CD4-positive, alpha-beta memory T cell (primary cell): ENCODE measurements at regions not wholly inside any gene's neighbourhood (a gene's known extent, or its start where the extent isn't known, plus 50 kb on each side); places are given as distances from the start of the nearest gene placed in this dataset.

Source experiments
- CTCF ChIA-PET: fragments of 350-600 bp; sonication (Branson Sonifier 250); formaldehyde crosslinking; loops from one replicate; lab custom pipeline; 2021; ENCODE audit warnings: inconsistent platforms; ENCODE audit not compliant: partially characterized antibody; lab: Charles Lee
- POLR2A ChIA-PET: fragments of 350-600 bp; sonication (Branson Sonifier 250); formaldehyde crosslinking; loops from one replicate; lab custom pipeline; 2021; ENCODE audit not compliant: partially characterized antibody; lab: Charles Lee
- DNase-seq, 5 donors: peaks; one replicate each; pipeline versions ENCODE4 v3.0.0 to v3.0.0-alpha.2; 2020 to 2022; ENCODE audit warnings: mixed read lengths in 1 of 5
- H3K27ac ChIP-seq: one replicate; pipeline ENCODE4 v1.7.0; 2013; ENCODE audit warnings: low read depth, low read length
- H3K27me3 ChIP-seq: 2 replicates; pipeline ENCODE4 v1.7.0; 2013; ENCODE audit warnings: mild to moderate bottlenecking, low read length, moderate library complexity; ENCODE audit not compliant: insufficient read depth
- H3K36me3 ChIP-seq: 2 replicates; pipeline ENCODE4 v1.7.0; 2013; ENCODE audit warnings: mild to moderate bottlenecking, low read length, moderate library complexity; ENCODE audit not compliant: insufficient read depth
- H3K4me1 ChIP-seq: 2 replicates; pipeline ENCODE4 v1.7.0; 2013; ENCODE audit warnings: mild to moderate bottlenecking, low read length, moderate library complexity; ENCODE audit not compliant: insufficient read depth
- H3K4me3 ChIP-seq, 2 donors: one replicate each; pipeline ENCODE4 v1.7.0; 2013; ENCODE audit warnings: low read length in 2 of 2, mild to moderate bottlenecking in 1 of 2
- H3K9me3 ChIP-seq, 2 donors: one replicate each; pipeline ENCODE4 v1.7.0; 2013; ENCODE audit warnings: low read length in 2 of 2, control low read depth in 1 of 2; ENCODE audit not compliant: control insufficient read depth in 1 of 2
- H3K27ac Mint-ChIP-seq, 7 donors: one replicate each; pipeline ENCODE4 v1.8.0; 2020 to 2021; ENCODE audit warnings: mixed read lengths in 7 of 7, mild to moderate bottlenecking in 6 of 7, inconsistent platforms in 3 of 7, moderate library complexity in 3 of 7
- H3K27me3 Mint-ChIP-seq, 2 donors: one replicate each; pipeline ENCODE4 v1.8.0; 2020 to 2021; ENCODE audit warnings: mixed read lengths in 2 of 2
- H3K36me3 Mint-ChIP-seq, 2 donors: one replicate each; pipeline ENCODE4 v1.8.0; 2020 to 2021; ENCODE audit warnings: mixed read lengths in 2 of 2, inconsistent platforms in 1 of 2, mild to moderate bottlenecking in 1 of 2
- H3K4me1 Mint-ChIP-seq, 4 donors: one replicate each; pipeline ENCODE4 v1.8.0; 2020 to 2021; ENCODE audit warnings: mixed read lengths in 4 of 4, mild to moderate bottlenecking in 1 of 4
- H3K4me3 Mint-ChIP-seq, 8 donors: one replicate each; pipeline ENCODE4 v1.8.0; 2020 to 2021; ENCODE audit warnings: mixed read lengths in 8 of 8, mild to moderate bottlenecking in 7 of 8, moderate library complexity in 6 of 8, inconsistent platforms in 3 of 8
- H3K9me3 Mint-ChIP-seq, 8 donors: one replicate each; pipeline ENCODE4 v1.8.0; 2020 to 2021; ENCODE audit warnings: mixed read lengths in 8 of 8, mild to moderate bottlenecking in 5 of 8, inconsistent platforms in 3 of 8, moderate library complexity in 1 of 8
- intact Hi-C: fragments of 100-400 bp; cut with micrococcal nuclease; formaldehyde crosslinking; loops from one replicate; pipeline ENCODE4 v1.15.1; 2023

DNA sequence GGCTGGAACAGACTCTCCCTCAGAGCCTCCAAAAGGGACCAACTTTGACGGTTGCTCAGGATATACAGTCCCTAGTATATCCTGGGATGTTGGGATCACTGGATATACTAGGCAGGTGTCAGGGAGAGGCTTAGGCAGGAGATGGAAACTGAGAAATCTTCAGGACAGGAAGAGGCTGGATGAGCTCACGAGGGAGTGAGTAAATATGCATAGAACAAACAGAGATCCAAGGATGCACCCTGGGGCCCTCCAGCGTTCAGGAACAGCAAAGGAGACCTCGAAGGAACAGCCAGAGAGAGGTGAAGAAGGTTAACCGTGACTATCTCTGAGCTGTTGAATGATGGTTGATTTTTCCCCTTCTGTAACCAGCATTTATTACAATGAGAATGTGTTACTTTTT lies 191.3 kb downstream of the BMP7 start:
- Histone ChIP-seq H3K36me3 (no peaks in the 10 kb centered on the region), H3K4me1 (no peaks in the 10 kb centered on the region), H3K9me3 (no peaks in the 10 kb centered on the region), H3K27me3 (peaks cover 10% of the 10 kb centered on the region), H3K4me3 (no peak overlapping the region), H3K27ac (no peak overlapping the region)
- H3K4me1 Mint-ChIP-seq = peaks cover 0 to 10% (median 3%) of the 10 kb centered on the region in 4 donors
- no peak for DNase-seq
- H3K27ac Mint-ChIP-seq = no peak overlapping the region
- ChIA-PET CTCF (no interaction called here), POLR2A (no interaction called here)
- H3K9me3 Mint-ChIP-seq = peaks cover 4 to 37% (median 23%) of the 10 kb centered on the region in 8 donors
- peaks cover 14 to 16% of the 10 kb centered on the region in 2 donors for H3K27me3 Mint-ChIP-seq
- no peak overlapping the region for H3K4me3 Mint-ChIP-seq
- intact Hi-C loops = no loop called here
- H3K36me3 Mint-ChIP-seq = no peaks in the 10 kb centered on the region

DNA sequence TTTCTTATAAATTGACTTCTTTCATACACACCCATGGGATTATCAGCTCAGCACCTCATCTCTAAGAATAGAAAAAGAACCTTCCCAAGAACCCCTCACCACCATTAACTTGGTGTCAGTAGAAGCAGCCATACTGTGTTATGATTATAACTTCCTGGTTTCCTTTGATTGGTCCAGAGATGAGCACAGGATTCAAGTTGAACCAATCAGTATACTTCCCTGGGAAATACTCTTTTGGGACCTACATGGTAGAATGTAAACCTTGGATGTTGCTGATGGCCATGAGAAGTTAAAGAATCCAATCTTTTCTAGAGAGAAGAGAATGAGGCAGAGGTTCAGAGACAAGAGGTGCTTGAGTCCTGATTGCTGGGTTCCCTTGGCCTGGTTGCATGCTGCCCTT lies 190.8 kb downstream of the BMP7 start:
- Histone ChIP-seq H3K36me3 (no peaks in the 10 kb centered on the region), H3K9me3 (no peaks in the 10 kb centered on the region), H3K4me3 (no peak overlapping the region), H3K27me3 (peaks cover 8% of the 10 kb centered on the region), H3K4me1 (no peaks in the 10 kb centered on the region), H3K27ac (no peak overlapping the region)
- Mint-ChIP-seq H3K27me3 (peaks cover 13 to 14% of the 10 kb centered on the region in 2 donors), H3K36me3 (no peaks in the 10 kb centered on the region), H3K4me3 (no peak overlapping the region), H3K27ac (no peak overlapping the region), H3K9me3 (peaks cover 4 to 41% (median 27%) of the 10 kb centered on the region in 8 donors), H3K4me1 (peaks cover 0 to 10% (median 3%) of the 10 kb centered on the region in 4 donors)
- CTCF ChIA-PET = no interaction called here
- POLR2A ChIA-PET = no interaction called here
- no peak for DNase-seq
- intact Hi-C loops = no loop called here

DNA sequence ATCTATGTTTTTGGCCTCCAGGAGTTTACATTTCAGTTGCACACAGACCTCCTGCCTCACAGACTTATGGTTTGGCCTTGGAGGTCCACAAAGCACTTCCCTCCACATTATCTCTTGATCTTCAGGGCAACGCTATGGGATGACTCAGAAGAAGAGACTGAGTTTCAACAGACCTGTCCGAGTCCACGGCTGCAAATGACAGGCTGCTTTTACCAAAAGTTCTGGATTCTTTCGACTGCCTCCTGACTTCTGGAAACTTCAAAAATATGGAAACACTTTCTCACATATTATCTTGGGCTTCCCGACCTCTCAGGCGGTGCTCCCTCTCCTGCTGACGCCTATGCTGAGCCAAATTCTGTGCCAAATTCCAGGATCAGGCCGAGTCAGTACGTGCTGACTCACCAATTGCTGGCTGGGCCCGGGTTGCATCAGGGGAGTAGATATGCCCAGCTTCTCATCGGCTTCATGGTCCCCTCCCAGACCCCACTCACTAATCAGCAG lies 190.2 kb downstream of the BMP7 start:
- ChIA-PET CTCF (no interaction called here), POLR2A (no interaction called here)
- Histone ChIP-seq H3K27ac (no peak overlapping the region), H3K27me3 (peaks cover 7% of the 10 kb centered on the region), H3K9me3 (no peaks in the 10 kb centered on the region), H3K4me1 (no peaks in the 10 kb centered on the region), H3K36me3 (no peaks in the 10 kb centered on the region), H3K4me3 (no peak overlapping the region)
- H3K4me1 Mint-ChIP-seq = peaks cover 0 to 7% (median 2%) of the 10 kb centered on the region in 4 donors
- H3K4me3 Mint-ChIP-seq = no peak overlapping the region
- intact Hi-C loops = no loop called here
- peaks cover 10 to 11% of the 10 kb centered on the region in 2 donors for H3K27me3 Mint-ChIP-seq
- no peaks in the 10 kb centered on the region for H3K36me3 Mint-ChIP-seq
- peaks cover 4 to 44% (median 27%) of the 10 kb centered on the region in 8 donors for H3K9me3 Mint-ChIP-seq
- no peak overlapping the region for H3K27ac Mint-ChIP-seq
- no peak for DNase-seq

DNA sequence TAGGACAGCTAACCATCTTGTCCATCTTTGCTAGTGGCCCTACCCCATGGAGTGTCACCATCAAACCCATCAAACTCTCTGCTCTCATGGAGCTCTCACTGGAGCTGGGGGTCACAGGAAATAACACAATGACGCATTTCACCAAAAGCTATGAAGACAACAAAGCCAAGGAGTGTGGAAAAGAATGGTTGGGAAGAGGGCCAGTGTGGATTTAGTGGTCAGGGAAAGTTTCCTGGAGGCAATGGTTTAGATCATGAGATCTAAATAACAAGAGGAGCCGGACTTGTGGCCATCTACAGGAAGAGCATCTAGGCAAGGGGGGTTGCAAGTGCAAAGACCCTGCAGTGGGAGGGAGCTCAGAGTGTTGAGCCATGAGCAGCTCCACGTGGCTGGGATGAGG lies 189.5 kb downstream of the BMP7 start:
- intact Hi-C loops = no loop called here
- H3K27me3 Mint-ChIP-seq = peaks cover 4 to 9% of the 10 kb centered on the region in 2 donors
- no peaks in the 10 kb centered on the region for H3K4me1 Mint-ChIP-seq
- H3K36me3 Mint-ChIP-seq = no peaks in the 10 kb centered on the region
- CTCF ChIA-PET = no interaction called here
- H3K9me3 ChIP-seq = no peaks in the 10 kb centered on the region
- peaks cover 4 to 44% (median 27%) of the 10 kb centered on the region in 8 donors for H3K9me3 Mint-ChIP-seq
- no peaks in the 10 kb centered on the region for H3K27me3 ChIP-seq
- H3K27ac ChIP-seq = no peak overlapping the region
- no peaks in the 10 kb centered on the region for H3K36me3 ChIP-seq
- no peak overlapping the region for H3K4me3 Mint-ChIP-seq
- no peak overlapping the region for H3K27ac Mint-ChIP-seq
- no peaks in the 10 kb centered on the region for H3K4me1 ChIP-seq
- POLR2A ChIA-PET = no interaction called here
- no peak overlapping the region for H3K4me3 ChIP-seq
- DNase-seq = no peak

DNA sequence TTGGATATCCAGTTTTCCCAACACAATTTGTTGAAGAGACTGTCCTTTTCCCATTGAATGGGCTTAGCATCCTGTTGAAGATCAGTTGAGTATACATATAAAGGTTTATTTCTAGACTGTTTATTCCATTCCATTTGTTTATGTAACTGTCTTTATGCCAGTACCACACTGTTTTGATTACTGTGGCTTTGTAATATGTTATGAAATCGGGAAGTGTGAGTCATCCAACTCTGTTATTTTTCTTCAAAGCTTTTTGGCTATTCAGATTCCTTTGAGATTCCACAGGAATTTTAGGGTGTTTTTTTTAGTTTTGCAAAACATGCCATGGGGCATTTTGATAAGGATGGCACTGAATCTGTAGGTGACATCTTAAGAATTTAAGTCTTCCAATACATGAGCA lies 188.3 kb downstream of the BMP7 start:
- ChIA-PET POLR2A (no interaction called here), CTCF (no interaction called here)
- no peaks in the 10 kb centered on the region for H3K36me3 Mint-ChIP-seq
- H3K9me3 Mint-ChIP-seq = peaks cover 4 to 44% (median 28%) of the 10 kb centered on the region in 8 donors
- intact Hi-C loops = no loop called here
- no peaks in the 10 kb centered on the region for H3K4me1 ChIP-seq
- H3K27me3 Mint-ChIP-seq = peaks cover 4% of the 10 kb centered on the region in 2 donors
- no peaks in the 10 kb centered on the region for H3K27me3 ChIP-seq
- no peak for DNase-seq
- no peak overlapping the region for H3K27ac ChIP-seq
- no peak overlapping the region for H3K27ac Mint-ChIP-seq
- H3K36me3 ChIP-seq = no peaks in the 10 kb centered on the region
- H3K4me3 Mint-ChIP-seq = no peak overlapping the region
- H3K4me3 ChIP-seq = no peak overlapping the region
- H3K4me1 Mint-ChIP-seq = peaks cover 0 to 2% (median 0%) of the 10 kb centered on the region in 4 donors
- no peaks in the 10 kb centered on the region for H3K9me3 ChIP-seq

DNA sequence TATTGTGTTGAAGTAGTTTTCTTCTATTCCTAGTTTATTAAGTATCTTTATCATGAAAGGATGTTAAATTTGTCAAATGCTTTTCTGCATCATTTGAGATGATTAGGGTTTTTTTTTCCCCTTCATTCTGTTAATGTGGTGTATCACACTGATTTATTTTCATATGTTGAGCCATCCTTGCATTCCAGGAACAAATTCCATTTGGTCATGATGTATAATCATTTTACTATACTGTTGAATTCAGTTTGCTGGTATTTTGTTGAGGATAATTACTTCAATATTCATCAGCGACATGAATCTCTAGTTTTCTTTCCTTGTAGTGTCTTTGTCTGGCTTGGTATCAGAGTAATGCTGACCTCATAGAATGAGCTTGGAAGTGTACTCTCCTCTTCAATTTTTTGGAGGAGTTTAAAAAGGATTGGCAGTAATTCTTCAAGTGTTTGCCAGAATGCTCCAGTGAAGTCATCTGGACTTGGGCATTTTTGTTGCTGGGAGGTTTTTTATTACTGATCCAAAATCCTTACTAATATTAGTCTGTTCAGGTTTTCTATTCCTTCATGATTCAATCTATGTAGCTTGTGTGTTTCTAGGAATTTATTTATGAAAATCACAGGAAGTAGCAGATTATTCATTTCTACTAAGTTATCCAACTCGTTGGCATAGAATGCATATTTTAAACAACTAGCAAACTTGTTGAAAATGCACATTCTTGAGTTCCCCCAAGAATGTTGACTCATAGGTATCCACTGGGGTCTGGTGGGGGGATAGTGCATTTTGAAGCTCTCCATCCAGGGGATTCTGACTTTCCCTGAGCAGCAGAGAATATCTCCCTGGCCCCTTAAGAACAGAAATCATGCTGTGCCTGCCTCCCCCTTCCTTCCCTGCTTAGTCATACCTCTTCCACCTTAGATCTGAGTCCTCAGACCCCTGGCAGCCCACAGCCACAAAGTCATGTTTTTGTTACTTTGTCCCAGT lies 187.1 kb downstream of the BMP7 start:
- H3K9me3 ChIP-seq = no peaks in the 10 kb centered on the region
- H3K36me3 Mint-ChIP-seq = no peaks in the 10 kb centered on the region
- no peaks in the 10 kb centered on the region for H3K27me3 ChIP-seq
- H3K4me1 Mint-ChIP-seq = peaks cover 0 to 2% (median 0%) of the 10 kb centered on the region in 4 donors
- H3K27ac ChIP-seq = no peak overlapping the region
- CTCF ChIA-PET = no interaction called here
- intact Hi-C loops = no loop called here
- peaks cover 4 to 44% (median 28%) of the 10 kb centered on the region in 8 donors for H3K9me3 Mint-ChIP-seq
- H3K36me3 ChIP-seq = no peaks in the 10 kb centered on the region
- H3K27me3 Mint-ChIP-seq = peaks cover 3 to 4% of the 10 kb centered on the region in 2 donors
- no peak overlapping the region for H3K4me3 ChIP-seq
- no peaks in the 10 kb centered on the region for H3K4me1 ChIP-seq
- no peak overlapping the region for H3K4me3 Mint-ChIP-seq
- H3K27ac Mint-ChIP-seq = no peak overlapping the region
- POLR2A ChIA-PET = no interaction called here
- no peak for DNase-seq

DNA sequence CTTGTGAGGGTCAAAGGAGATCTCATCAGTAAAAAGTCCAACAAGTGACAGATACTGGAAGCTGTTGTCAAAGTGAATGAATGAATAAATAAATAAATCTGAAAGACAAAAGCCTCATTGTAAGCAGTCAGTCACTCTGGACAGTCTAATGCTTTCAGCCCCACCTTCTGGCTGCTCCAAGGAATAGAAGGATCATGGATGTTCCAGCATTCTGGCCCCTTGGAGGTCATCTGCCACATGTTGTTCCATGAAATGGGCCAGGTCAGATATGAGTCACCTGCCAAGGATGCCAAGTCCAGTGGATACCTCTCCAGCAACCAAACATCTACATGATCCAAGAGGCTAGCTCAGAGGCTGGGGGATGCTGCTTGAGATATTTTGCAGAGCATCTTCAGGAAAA lies 185.6 kb downstream of the BMP7 start:
- no peak overlapping the region for H3K4me3 Mint-ChIP-seq
- no peak overlapping the region for H3K27ac Mint-ChIP-seq
- no peak overlapping the region for H3K4me3 ChIP-seq
- H3K27ac ChIP-seq = no peak overlapping the region
- no peaks in the 10 kb centered on the region for H3K4me1 ChIP-seq
- H3K9me3 ChIP-seq = no peaks in the 10 kb centered on the region
- intact Hi-C loops = no loop called here
- H3K4me1 Mint-ChIP-seq = peaks cover 0 to 2% (median 0%) of the 10 kb centered on the region in 4 donors
- no peaks in the 10 kb centered on the region for H3K27me3 ChIP-seq
- no peaks in the 10 kb centered on the region for H3K36me3 ChIP-seq
- H3K36me3 Mint-ChIP-seq = no peaks in the 10 kb centered on the region
- peaks cover 3 to 4% of the 10 kb centered on the region in 2 donors for H3K27me3 Mint-ChIP-seq
- ChIA-PET CTCF (no interaction called here), POLR2A (no interaction called here)
- no peak for DNase-seq
- peaks cover 4 to 44% (median 28%) of the 10 kb centered on the region in 8 donors for H3K9me3 Mint-ChIP-seq
